ENCODE measurements at regions not wholly inside any gene's neighbourhood (a gene's known extent, or its start where the extent isn't known, plus 50 kb on each side); places are given as distances from the start of the nearest gene placed in this dataset.

GRCh38 chr9:75210215-75210614, 121.9 kb downstream of the OSTF1 start:
- no peaks in the 10 kb centered on the region for H3K27me3 ChIP-seq (ENCODE audit: insufficient read depth, low read length, poor library complexity)
- no peak overlapping the region for H3K23ac ChIP-seq (ENCODE audit: low read length)
- H2BK15ac ChIP-seq (replicated peaks; ENCODE audit: low read depth), result no peak overlapping the region
- no peak overlapping the region for H2BK5ac ChIP-seq (ENCODE audit: low read length)
- no peak overlapping the region for H3K4me3 ChIP-seq (ENCODE audit: low read length)
- no peak overlapping the region for H3K9ac ChIP-seq (ENCODE audit: low read length)
- no peak for DNase-seq
- no peak overlapping the region for H2BK120ac ChIP-seq (ENCODE audit: low read depth, low read length)
- H2AK5ac ChIP-seq (ENCODE audit: low read length), result no peak overlapping the region
- no peak overlapping the region for H4K5ac ChIP-seq (ENCODE audit: low read length)
- H3K4me2 ChIP-seq (ENCODE audit: low read length), result no peak overlapping the region
- no peaks in the 10 kb centered on the region for H3K36me3 ChIP-seq (ENCODE audit: control insufficient read depth, insufficient read depth, low read length)
- no peak overlapping the region for H4K8ac ChIP-seq (ENCODE audit: low read depth, low read length)
- H3K4ac ChIP-seq (ENCODE audit: low read depth, low read length), result no peak overlapping the region
- H3K18ac ChIP-seq (ENCODE audit: low read length), result no peak overlapping the region
- no peak overlapping the region for H3K56ac ChIP-seq (ENCODE audit: low read length)
- H3K79me1 ChIP-seq (ENCODE audit: low read length), result no peaks in the 10 kb centered on the region
- H3K4me1 ChIP-seq (ENCODE audit: control insufficient read depth, low read depth, low read length), result no peaks in the 10 kb centered on the region
- no CpG with 5 or more reads among the region's 3 CpGs for WGBS (ENCODE audit: extremely low coverage, insufficient coverage, low lambda C conversion rate)
- H3K27ac ChIP-seq (ENCODE audit: low read depth, low read length), result no peak overlapping the region
- no peaks in the 10 kb centered on the region for H3K79me2 ChIP-seq (ENCODE audit: control insufficient read depth, insufficient read depth, low read length)

- H3K36me3 ChIP-seq (ENCODE audit: control insufficient read depth, insufficient read depth, low read length), result no peaks in the 10 kb centered on the region
- H2AK5ac ChIP-seq (ENCODE audit: low read length), result no peak overlapping the region
- H4K8ac ChIP-seq (ENCODE audit: low read depth, low read length), result no peak overlapping the region
- no peak overlapping the region for H3K4ac ChIP-seq (ENCODE audit: low read depth, low read length)
- no peak overlapping the region for H3K56ac ChIP-seq (ENCODE audit: low read length)
- no peak for DNase-seq
- WGBS (ENCODE audit: extremely low coverage, insufficient coverage, low lambda C conversion rate), result no CpG with 5 or more reads among the region's 3 CpGs
- no peaks in the 10 kb centered on the region for H3K79me2 ChIP-seq (ENCODE audit: control insufficient read depth, insufficient read depth, low read length)
- H3K4me3 ChIP-seq (ENCODE audit: low read length), result no peak overlapping the region
- no peak overlapping the region for H3K27ac ChIP-seq (ENCODE audit: low read depth, low read length)
- no peak overlapping the region for H3K18ac ChIP-seq (ENCODE audit: low read length)
- H2BK5ac ChIP-seq (ENCODE audit: low read length), result no peak overlapping the region
- no peaks in the 10 kb centered on the region for H3K27me3 ChIP-seq (ENCODE audit: insufficient read depth, low read length, poor library complexity)
- no peaks in the 10 kb centered on the region for H3K79me1 ChIP-seq (ENCODE audit: low read length)
- no peak overlapping the region for H4K5ac ChIP-seq (ENCODE audit: low read length)
- no peaks in the 10 kb centered on the region for H3K4me1 ChIP-seq (ENCODE audit: control insufficient read depth, low read depth, low read length)
- H3K4me2 ChIP-seq (ENCODE audit: low read length), result no peak overlapping the region
- no peak overlapping the region for H2BK120ac ChIP-seq (ENCODE audit: low read depth, low read length)
- no peak overlapping the region for H3K9ac ChIP-seq (ENCODE audit: low read length)
- H2BK15ac ChIP-seq (replicated peaks; ENCODE audit: low read depth), result no peak overlapping the region
- H3K23ac ChIP-seq (ENCODE audit: low read length), result no peak overlapping the region
Observed at GRCh38 chr9:75213765-75214164, 125.5 kb downstream of the OSTF1 start.

DNA sequence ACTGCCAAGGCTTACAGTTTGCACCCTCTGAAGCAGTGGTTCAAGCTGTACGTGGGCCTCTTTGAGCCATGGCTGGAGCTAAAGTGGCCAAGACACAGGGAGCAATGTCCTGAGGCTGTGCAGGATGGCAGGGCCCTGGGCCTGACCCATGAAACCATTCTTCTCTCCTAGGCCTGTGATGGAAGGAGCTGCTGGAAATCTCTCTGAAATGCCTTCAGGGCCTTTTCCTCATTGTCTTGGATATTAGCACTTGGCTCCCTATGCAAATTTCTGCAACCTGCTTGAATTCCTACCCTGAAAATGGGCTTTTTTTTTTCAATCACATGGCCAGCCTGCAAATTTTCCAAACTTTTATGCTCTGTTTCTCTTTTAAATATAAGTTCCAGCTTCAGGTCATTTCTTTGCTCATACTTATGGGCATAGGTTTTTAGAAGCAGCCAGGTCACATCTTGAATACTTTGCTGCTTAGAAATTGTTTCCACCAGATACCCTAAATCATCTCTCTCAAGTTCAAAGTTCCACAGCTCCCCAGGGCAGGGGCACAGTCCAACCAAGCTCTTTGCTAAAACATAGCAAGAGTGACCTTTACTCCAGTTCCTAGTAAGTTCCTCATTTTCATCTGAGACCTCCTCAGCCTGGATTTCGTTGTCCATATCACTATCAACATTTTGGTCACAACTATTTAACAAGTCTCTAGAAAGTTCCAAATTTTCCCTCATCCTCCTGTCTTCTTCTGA, 138.3 kb downstream of the OSTF1 start:
- Histone ChIP-seq H4K5ac (ENCODE audit: low read length) (no peak overlapping the region), H3K27ac (ENCODE audit: low read depth, low read length) (no peak overlapping the region), H3K23ac (ENCODE audit: low read length) (no peak overlapping the region), H3K9ac (ENCODE audit: low read length) (no peak overlapping the region), H3K4me3 (ENCODE audit: low read length) (no peak overlapping the region), H3K56ac (ENCODE audit: low read length) (no peak overlapping the region), H2BK120ac (ENCODE audit: low read depth, low read length) (no peak overlapping the region), H3K79me2 (ENCODE audit: control insufficient read depth, insufficient read depth, low read length) (no peaks in the 10 kb centered on the region), H2BK15ac (replicated peaks; ENCODE audit: low read depth) (no peak overlapping the region), H2AK5ac (ENCODE audit: low read length) (no peak overlapping the region), H4K8ac (ENCODE audit: low read depth, low read length) (no peak overlapping the region), H3K27me3 (ENCODE audit: insufficient read depth, low read length, poor library complexity) (no peaks in the 10 kb centered on the region), H3K18ac (ENCODE audit: low read length) (no peak overlapping the region), H2BK5ac (ENCODE audit: low read length) (no peak overlapping the region), H3K4me2 (ENCODE audit: low read length) (no peak overlapping the region), H3K36me3 (ENCODE audit: control insufficient read depth, insufficient read depth, low read length) (no peaks in the 10 kb centered on the region), H3K79me1 (ENCODE audit: low read length) (no peaks in the 10 kb centered on the region), H3K4ac (ENCODE audit: low read depth, low read length) (no peak overlapping the region), H3K4me1 (ENCODE audit: control insufficient read depth, low read depth, low read length) (no peaks in the 10 kb centered on the region)
- no peak for DNase-seq
- no CpG with 5 or more reads among the region's 2 CpGs for WGBS (ENCODE audit: extremely low coverage, insufficient coverage, low lambda C conversion rate)

- H3K4me3 ChIP-seq (ENCODE audit: low read length), result no peak overlapping the region
- H3K27ac ChIP-seq (ENCODE audit: low read depth, low read length), result no peak overlapping the region
- no peaks in the 10 kb centered on the region for H3K79me2 ChIP-seq (ENCODE audit: control insufficient read depth, insufficient read depth, low read length)
- H3K36me3 ChIP-seq (ENCODE audit: control insufficient read depth, insufficient read depth, low read length), result no peaks in the 10 kb centered on the region
- no peak overlapping the region for H3K56ac ChIP-seq (ENCODE audit: low read length)
- no peak overlapping the region for H3K23ac ChIP-seq (ENCODE audit: low read length)
- no peak overlapping the region for H2AK5ac ChIP-seq (ENCODE audit: low read length)
- H3K9ac ChIP-seq (ENCODE audit: low read length), result no peak overlapping the region
- no CpG with 5 or more reads among the region's 3 CpGs for WGBS (ENCODE audit: extremely low coverage, insufficient coverage, low lambda C conversion rate)
- H3K4ac ChIP-seq (ENCODE audit: low read depth, low read length), result no peak overlapping the region
- no peaks in the 10 kb centered on the region for H3K4me1 ChIP-seq (ENCODE audit: control insufficient read depth, low read depth, low read length)
- no peak overlapping the region for H2BK15ac ChIP-seq (replicated peaks; ENCODE audit: low read depth)
- no peak for DNase-seq
- no peak overlapping the region for H2BK120ac ChIP-seq (ENCODE audit: low read depth, low read length)
- H3K18ac ChIP-seq (ENCODE audit: low read length), result no peak overlapping the region
- H3K27me3 ChIP-seq (ENCODE audit: insufficient read depth, low read length, poor library complexity), result no peaks in the 10 kb centered on the region
- H3K79me1 ChIP-seq (ENCODE audit: low read length), result no peaks in the 10 kb centered on the region
- H3K4me2 ChIP-seq (ENCODE audit: low read length), result no peak overlapping the region
- H2BK5ac ChIP-seq (ENCODE audit: low read length), result no peak overlapping the region
- H4K8ac ChIP-seq (ENCODE audit: low read depth, low read length), result no peak overlapping the region
- no peak overlapping the region for H4K5ac ChIP-seq (ENCODE audit: low read length)
Observed at GRCh38 chr9:75228893-75229292, 140.6 kb downstream of the OSTF1 start.

DNA sequence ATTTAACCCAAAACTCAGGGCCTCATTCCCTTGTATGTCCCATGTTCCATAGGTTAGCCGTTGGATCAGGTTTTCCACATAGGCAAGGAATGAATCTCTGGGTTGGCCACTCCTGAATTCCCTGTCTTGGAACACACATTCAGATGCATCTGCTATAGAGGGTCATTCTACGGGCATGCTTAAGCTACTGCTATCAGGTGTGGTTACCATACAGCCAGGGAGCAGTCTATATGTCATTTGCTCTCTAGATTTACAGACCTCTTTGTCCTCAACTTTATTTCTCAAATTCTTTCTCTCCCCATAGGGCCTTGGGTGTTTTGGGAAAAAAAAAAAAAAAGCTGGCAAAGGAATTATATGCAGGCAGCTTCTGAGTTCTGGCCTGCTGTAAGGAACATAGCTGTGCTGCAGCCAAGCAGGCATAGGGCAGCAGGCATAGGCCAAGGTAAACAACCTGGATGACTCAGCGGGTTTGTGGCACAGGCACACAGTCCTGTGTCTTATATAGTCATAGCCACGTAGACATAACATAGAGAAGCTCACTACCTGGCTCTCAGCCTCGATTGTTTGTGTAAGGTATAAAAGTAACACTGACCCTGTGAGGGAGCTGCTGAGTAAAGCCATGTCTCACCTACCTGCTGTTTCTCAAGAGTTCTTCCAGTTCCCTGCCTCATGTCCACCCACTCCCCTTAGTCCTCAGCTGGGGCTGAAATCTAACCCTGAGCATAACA, 141.5 kb downstream of the OSTF1 start:
- no CpG with 5 or more reads among the region's 5 CpGs for WGBS (ENCODE audit: extremely low coverage, insufficient coverage, low lambda C conversion rate)
- no peak overlapping the region for H2BK5ac ChIP-seq (ENCODE audit: low read length)
- no peak overlapping the region for H3K56ac ChIP-seq (ENCODE audit: low read length)
- no peak overlapping the region for H3K4ac ChIP-seq (ENCODE audit: low read depth, low read length)
- no peaks in the 10 kb centered on the region for H3K36me3 ChIP-seq (ENCODE audit: control insufficient read depth, insufficient read depth, low read length)
- H3K4me3 ChIP-seq (ENCODE audit: low read length), result no peak overlapping the region
- H2BK120ac ChIP-seq (ENCODE audit: low read depth, low read length), result no peak overlapping the region
- no peaks in the 10 kb centered on the region for H3K79me2 ChIP-seq (ENCODE audit: control insufficient read depth, insufficient read depth, low read length)
- H3K27me3 ChIP-seq (ENCODE audit: insufficient read depth, low read length, poor library complexity), result no peaks in the 10 kb centered on the region
- no peak overlapping the region for H3K4me2 ChIP-seq (ENCODE audit: low read length)
- H2AK5ac ChIP-seq (ENCODE audit: low read length), result no peak overlapping the region
- H2BK15ac ChIP-seq (replicated peaks; ENCODE audit: low read depth), result no peak overlapping the region
- H4K5ac ChIP-seq (ENCODE audit: low read length), result no peak overlapping the region
- H4K8ac ChIP-seq (ENCODE audit: low read depth, low read length), result no peak overlapping the region
- peak; percentile 14 for DNase-seq
- no peak overlapping the region for H3K9ac ChIP-seq (ENCODE audit: low read length)
- no peaks in the 10 kb centered on the region for H3K4me1 ChIP-seq (ENCODE audit: control insufficient read depth, low read depth, low read length)
- H3K18ac ChIP-seq (ENCODE audit: low read length), result no peak overlapping the region
- no peak overlapping the region for H3K27ac ChIP-seq (ENCODE audit: low read depth, low read length)
- H3K79me1 ChIP-seq (ENCODE audit: low read length), result no peaks in the 10 kb centered on the region
- H3K23ac ChIP-seq (ENCODE audit: low read length), result no peak overlapping the region
